ENCODE measurements at regions not wholly inside any gene's neighbourhood (a gene's known extent, or its start where the extent isn't known, plus 50 kb on each side); places are given as distances from the start of the nearest gene placed in this dataset.
"Not testable (repeated sequence)": the region's sequence is repeated elsewhere in the genome, so short reads cannot be mapped to it uniquely, and the experiment has no call there.

GRCh38 chr6:150775415-150776203 is 89.9 kb upstream of the MTHFD1L start:
- DNase-seq: no peak

GRCh38 chr6:150777736-150778135 is 87.8 kb upstream of the MTHFD1L start:
- DNase-seq: no peak

GRCh38 chr6:150783813-150784212 is 81.7 kb upstream of the MTHFD1L start:
- DNase-seq: no peak

- DNase-seq: no peak
Measured at GRCh38 chr6:150787429-150787828, 78.1 kb upstream of the MTHFD1L start.

GRCh38 chr6:150788089-150788488 is 77.4 kb upstream of the MTHFD1L start:
- no peak for DNase-seq

GRCh38 chr6:150789906-150790305 is 75.6 kb upstream of the MTHFD1L start:
- not testable (repeated sequence) for DNase-seq

- no peak for DNase-seq
Measured at GRCh38 chr6:150791717-150792116, 73.8 kb upstream of the MTHFD1L start.

- no peak for DNase-seq
Measured at GRCh38 chr6:150797949-150798348, 67.6 kb upstream of the MTHFD1L start.

- no peak for DNase-seq
Measured at GRCh38 chr6:150799276-150799805, 66.2 kb upstream of the MTHFD1L start.

- DNase-seq: no peak
Measured at GRCh38 chr6:150800674-150801314, 64.7 kb upstream of the MTHFD1L start.

GRCh38 chr6:150806790-150807189 is 58.7 kb upstream of the MTHFD1L start:
- no peak for DNase-seq

GRCh38 chr6:150813319-150813992 is 52.0 kb upstream of the MTHFD1L start:
- no peak for DNase-seq

GRCh38 chr6:150813993-150814359 is 51.5 kb upstream of the MTHFD1L start:
- DNase-seq: no peak
